Loucy (cell line): ENCODE measurements at regions not wholly inside any gene's neighbourhood (a gene's known extent, or its start where the extent isn't known, plus 50 kb on each side); places are given as distances from the start of the nearest gene placed in this dataset.

Experiments
- H2AFZ ChIP-seq: fragments of 200-600 bp; sonication (generic); 2 replicates; pipeline ENCODE4 v1.6.0; 2016; ENCODE audit warnings: antibody characterized with exemption, mild to moderate bottlenecking, low read length, moderate library complexity
- H3F3A ChIP-seq: fragments of 200-600 bp; 2 replicates; pipeline ENCODE4 v1.6.0; 2016; ENCODE audit warnings: antibody characterized with exemption, low read depth, mild to moderate bottlenecking
- H3K27me3 ChIP-seq: fragments of 200-600 bp; sonication (generic); 2 replicates; pipeline ENCODE4 v1.6.1; 2014; ENCODE audit warnings: low read length, mild to moderate bottlenecking; ENCODE audit not compliant: insufficient read depth, poor library complexity, severe bottlenecking
- H3K36me3 ChIP-seq: fragments of 200-600 bp; sonication (generic); 2 replicates; pipeline ENCODE4 v1.6.1; 2016; ENCODE audit warnings: low read length; ENCODE audit not compliant: insufficient read depth
- H3K4me1 ChIP-seq: fragments of 200-600 bp; sonication (generic); 2 replicates; pipeline ENCODE4 v1.5.1; 2014; ENCODE audit warnings: low read length, mild to moderate bottlenecking; ENCODE audit not compliant: insufficient read depth, poor library complexity, severe bottlenecking
- H3K4me2 ChIP-seq: fragments of 200-600 bp; sonication (generic); 2 replicates; pipeline ENCODE4 v1.6.0; 2014; ENCODE audit warnings: antibody characterized with exemption, low read length, low read depth, mild to moderate bottlenecking; ENCODE audit not compliant: poor library complexity, severe bottlenecking
- H3K4me3 ChIP-seq: fragments of 200-600 bp; sonication (generic); 2 replicates; pipeline ENCODE4 v1.5.1; 2014; ENCODE audit warnings: low read length, mild to moderate bottlenecking, mixed read lengths; ENCODE audit not compliant: poor library complexity, severe bottlenecking
- H3K79me2 ChIP-seq: fragments of 200-600 bp; sonication (generic); 2 replicates; pipeline ENCODE4 v1.6.1; 2014; ENCODE audit warnings: low read length; ENCODE audit not compliant: insufficient read depth
- H3K9ac ChIP-seq: fragments of 200-600 bp; sonication (generic); 2 replicates; pipeline ENCODE4 v1.6.0; 2014; ENCODE audit warnings: mild to moderate bottlenecking, low read depth, low read length, moderate library complexity; ENCODE audit not compliant: poor library complexity, severe bottlenecking
- H3K9me2 ChIP-seq: fragments of 200-600 bp; sonication (generic); replicated peaks from 2 replicates; pipeline ENCODE4 v1.6.1; 2016; ENCODE audit warnings: low read depth, low read length, mixed read lengths
- H3K9me3 ChIP-seq: fragments of 200-600 bp; sonication (generic); 2 replicates; pipeline ENCODE4 v1.6.1; 2014; ENCODE audit warnings: mild to moderate bottlenecking, antibody characterized with exemption, low read length, low read depth; ENCODE audit not compliant: insufficient read depth
- H4K20me1 ChIP-seq: fragments of 200-600 bp; sonication (generic); 2 replicates; pipeline ENCODE4 v1.6.0; 2014; ENCODE audit warnings: antibody characterized with exemption, low read length, mild to moderate bottlenecking; ENCODE audit not compliant: insufficient read depth, poor library complexity, severe bottlenecking
- CTCF ChIP-seq: fragments of 200-600 bp; sonication (generic); conservative IDR thresholded peaks from 2 replicates; pipeline ENCODE4 v1.5.1; 2014; ENCODE audit warnings: mild to moderate bottlenecking, antibody characterized with exemption, low read length
- EZH2phosphoT487 ChIP-seq: fragments of 200-600 bp; IDR thresholded peaks from 2 replicates; pipeline ENCODE4 v1.6.1; 2018; ENCODE audit warnings: antibody characterized with exemption, mild to moderate bottlenecking, moderate library complexity, borderline replicate concordance

GRCh38 chr11:97617031-97617430, 1227.2 kb downstream of the JRKL start:
- Histone ChIP-seq H3K4me1 (no peaks in the 10 kb centered on the region), H2AFZ (no peak overlapping the region), H3K9me2 (no peaks in the 10 kb centered on the region), H3K9me3 (no peaks in the 10 kb centered on the region), H3K9ac (no peak overlapping the region), H3K79me2 (no peaks in the 10 kb centered on the region), H3F3A (no peaks in the 10 kb centered on the region), H4K20me1 (no peaks in the 10 kb centered on the region), H3K4me2 (no peak overlapping the region), H3K36me3 (no peaks in the 10 kb centered on the region), H3K4me3 (no peak overlapping the region), H3K27me3 (no peaks in the 10 kb centered on the region)
- TF ChIP-seq CTCF (no peak), EZH2phosphoT487 (no peak)

GRCh38 chr11:97620007-97620406, 1230.2 kb downstream of the JRKL start:
- Histone ChIP-seq H3K9me3 (no peaks in the 10 kb centered on the region), H3K36me3 (no peaks in the 10 kb centered on the region), H4K20me1 (no peaks in the 10 kb centered on the region), H3K4me1 (no peaks in the 10 kb centered on the region), H3K9me2 (no peaks in the 10 kb centered on the region), H3F3A (no peaks in the 10 kb centered on the region), H3K4me3 (no peak overlapping the region), H3K79me2 (no peaks in the 10 kb centered on the region), H3K9ac (no peak overlapping the region), H2AFZ (no peak overlapping the region), H3K27me3 (no peaks in the 10 kb centered on the region), H3K4me2 (no peak overlapping the region)
- TF ChIP-seq EZH2phosphoT487 (no peak), CTCF (no peak)

- no peak for TF ChIP-seq EZH2phosphoT487
- TF ChIP-seq CTCF, result no peak
These were observed 1231.5 kb downstream of the JRKL start for GRCh38 chr11:97621282-97621681.

More at GRCh38 chr11:97621282-97621681, 1231.5 kb downstream of the JRKL start:
- Histone ChIP-seq H3K4me3 (no peak overlapping the region), H3K9ac (no peak overlapping the region), H2AFZ (no peak overlapping the region), H3K9me2 (no peaks in the 10 kb centered on the region), H4K20me1 (no peaks in the 10 kb centered on the region), H3F3A (no peaks in the 10 kb centered on the region), H3K4me2 (no peak overlapping the region), H3K9me3 (no peaks in the 10 kb centered on the region), H3K27me3 (no peaks in the 10 kb centered on the region), H3K79me2 (no peaks in the 10 kb centered on the region), H3K4me1 (no peaks in the 10 kb centered on the region), H3K36me3 (no peaks in the 10 kb centered on the region)
